AG09319 (cell line): ENCODE measurements at regions not wholly inside any gene's neighbourhood (a gene's known extent, or its start where the extent isn't known, plus 50 kb on each side); places are given as distances from the start of the nearest gene placed in this dataset.
A peak's percentile ranks its signal among the peaks of the same experiment; 100 is the strongest.

Experiments used
- DNase-seq: peaks from one replicate; pipeline ENCODE4 v3.0.0-alpha.2; 2010; ENCODE audit warnings: low read depth; ENCODE audit errors: extremely low read depth
- CTCF ChIP-seq: IDR thresholded peaks from 2 replicates; pipeline ENCODE4 v1.5.1; 2011; ENCODE audit warnings: low read depth, mild to moderate bottlenecking, inconsistent platforms, low read length, moderate library complexity

- TF ChIP-seq CTCF, result no peak
- DNase-seq, result no peak
These were observed 169.5 kb upstream of the CENPW start for GRCh38 chr6:126170433-126170832.

GRCh38 chr6:126170978-126171382 is 168.9 kb upstream of the CENPW start:
- peak; percentile 42 for TF ChIP-seq CTCF
- no peak for DNase-seq

- no peak for DNase-seq
- no peak for TF ChIP-seq CTCF
These were observed 167.8 kb upstream of the CENPW start for GRCh38 chr6:126172131-126172530.

GRCh38 chr6:126173265-126173664 is 166.7 kb upstream of the CENPW start:
- no peak for TF ChIP-seq CTCF
- DNase-seq, result no peak

GRCh38 chr6:126174697-126175096 is 165.2 kb upstream of the CENPW start:
- TF ChIP-seq CTCF, result no peak
- DNase-seq, result no peak

- no peak for TF ChIP-seq CTCF
- no peak for DNase-seq
These were observed 164.7 kb upstream of the CENPW start for GRCh38 chr6:126175251-126175650.

- DNase-seq, result no peak
These were observed 163.6 kb upstream of the CENPW start for GRCh38 chr6:126176282-126176681.

More at GRCh38 chr6:126176282-126176681, 163.6 kb upstream of the CENPW start:
- peak; percentile 8 for TF ChIP-seq CTCF
